SK-MEL-5 (cell line): ENCODE measurements at regions not wholly inside any gene's neighbourhood (a gene's known extent, or its start where the extent isn't known, plus 50 kb on each side); places are given as distances from the start of the nearest gene placed in this dataset.
"Not testable (repeated sequence)": the region's sequence is repeated elsewhere in the genome, so short reads cannot be mapped to it uniquely, and the experiment has no call there.

Source experiments
- DNase-seq: peaks from one replicate; pipeline ENCODE4 v3.0.0-alpha.2; 2016; ENCODE audit warnings: low read depth, low spot score
- in situ Hi-C: cut with HindIII; loops from 2 replicates; pipeline ENCODE4 v1.10.0; 2016; ENCODE audit warnings: low sequenced_read_pairs, high pct_unique_total_duplicates, low pct_unique_long_range_greater_than_20kb

- in situ Hi-C loops, result no loop called here
- DNase-seq, result no peak
Measured at GRCh38 chr13:58238972-58239773, 607.6 kb downstream of the PCDH17 start.

- no peak for DNase-seq
- in situ Hi-C loops, result no loop called here
Measured at GRCh38 chr13:58239774-58240268, 608.3 kb downstream of the PCDH17 start.

- in situ Hi-C loops, result no loop called here
- no peak for DNase-seq
Measured at GRCh38 chr13:58247080-58247479, 615.5 kb downstream of the PCDH17 start.

- DNase-seq, result no peak
- in situ Hi-C loops, result no loop called here
Measured at GRCh38 chr13:58254943-58255342, 623.4 kb downstream of the PCDH17 start.

GRCh38 chr13:58266271-58266670, 634.7 kb downstream of the PCDH17 start:
- in situ Hi-C loops, result no loop called here
- no peak for DNase-seq

GRCh38 chr13:58298556-58299135, 667.1 kb downstream of the PCDH17 start:
- in situ Hi-C loops, result no loop called here
- no peak for DNase-seq

- no peak for DNase-seq
- in situ Hi-C loops, result no loop called here
Measured at GRCh38 chr13:58300224-58300623, 668.7 kb downstream of the PCDH17 start.

GRCh38 chr13:58300974-58301681, 669.6 kb downstream of the PCDH17 start:
- in situ Hi-C loops, result no loop called here
- no peak for DNase-seq

GRCh38 chr13:58302349-58302748, 670.8 kb downstream of the PCDH17 start:
- in situ Hi-C loops, result no loop called here

GRCh38 chr13:58306062-58306461, 674.5 kb downstream of the PCDH17 start:
- DNase-seq, result no peak
- in situ Hi-C loops, result no loop called here

More at GRCh38 chr13:58302349-58302748, 670.8 kb downstream of the PCDH17 start:
- DNase-seq, result no peak

GRCh38 chr13:58313219-58313618, 681.7 kb downstream of the PCDH17 start:
- in situ Hi-C loops, result no loop called here

GRCh38 chr13:58318495-58319167, 687.1 kb downstream of the PCDH17 start:
- in situ Hi-C loops, result no loop called here
- no peak for DNase-seq

More at GRCh38 chr13:58313219-58313618, 681.7 kb downstream of the PCDH17 start:
- DNase-seq, result no peak

GRCh38 chr13:58324161-58324560, 692.6 kb downstream of the PCDH17 start:
- no peak for DNase-seq
- in situ Hi-C loops, result no loop called here

- no peak for DNase-seq
- in situ Hi-C loops, result no loop called here
Measured at GRCh38 chr13:58329746-58330145, 698.2 kb downstream of the PCDH17 start.

GRCh38 chr13:58340895-58341294, 709.4 kb downstream of the PCDH17 start:
- in situ Hi-C loops, result no loop called here

GRCh38 chr13:58341318-58341717, 709.8 kb downstream of the PCDH17 start:
- no peak for DNase-seq

More at GRCh38 chr13:58340895-58341294, 709.4 kb downstream of the PCDH17 start:
- DNase-seq, result no peak

GRCh38 chr13:58343076-58343475, 711.5 kb downstream of the PCDH17 start:
- in situ Hi-C loops, result no loop called here
- no peak for DNase-seq

More at GRCh38 chr13:58341318-58341717, 709.8 kb downstream of the PCDH17 start:
- in situ Hi-C loops, result no loop called here

GRCh38 chr13:58352100-58352499, 720.6 kb downstream of the PCDH17 start:
- in situ Hi-C loops, result not testable (repeated sequence)

More at GRCh38 chr13:58352100-58352499, 720.6 kb downstream of the PCDH17 start:
- DNase-seq, result not testable (repeated sequence)
